ENCODE measurements at regions not wholly inside any gene's neighbourhood (a gene's known extent, or its start where the extent isn't known, plus 50 kb on each side); places are given as distances from the start of the nearest gene placed in this dataset.
A peak's percentile ranks its signal among the peaks of the same experiment; 100 is the strongest.

DNA sequence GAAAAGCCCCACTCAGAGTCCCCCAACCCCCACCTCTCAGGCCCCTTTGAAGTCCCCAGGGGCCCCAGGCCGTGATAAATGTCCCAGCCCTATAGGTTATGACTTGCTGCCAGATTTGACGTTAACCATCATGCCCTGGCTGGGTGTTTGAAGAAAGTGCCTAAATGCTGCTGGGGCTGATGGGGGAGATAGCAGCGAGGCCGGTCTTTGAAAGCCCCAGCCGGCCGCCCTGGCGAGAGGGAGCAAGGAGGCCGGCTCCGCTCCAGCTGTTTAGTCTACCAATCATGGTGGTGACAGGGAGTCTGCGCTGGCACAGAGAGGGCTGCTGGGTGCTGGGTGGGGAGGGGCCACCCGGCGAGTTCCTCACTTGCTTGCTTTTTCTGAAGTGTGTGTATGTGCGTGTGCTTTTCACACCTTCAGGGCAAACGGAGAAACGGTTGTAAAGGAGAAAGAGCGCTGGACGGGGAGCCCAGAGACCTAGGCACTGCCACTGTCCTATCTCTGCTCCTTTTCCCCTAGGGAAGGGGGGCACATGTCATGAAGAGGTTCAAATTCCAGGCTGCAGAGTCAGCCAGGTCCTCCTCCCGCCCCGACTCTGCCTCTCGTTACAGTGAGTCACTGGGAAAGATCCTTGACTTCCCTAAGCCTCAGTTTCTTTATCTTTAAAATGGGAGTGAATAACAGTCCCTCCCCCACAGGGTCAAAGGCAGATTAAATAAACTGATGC is 126.1 kb upstream of the HAND1 start:
- Histone ChIP-seq H4K91ac (replicated peaks; ENCODE audit: insufficient read length, low read length) (no peak overlapping the region), H4K8ac (ENCODE audit: extremely low read depth, insufficient read depth, low read length) (no peak overlapping the region), H2BK12ac (ENCODE audit: low read depth, low read length) (no peak overlapping the region), H2BK120ac (replicated peaks; ENCODE audit: low read depth, low read length) (no peak overlapping the region), H3K18ac (ENCODE audit: extremely low read depth, low read length) (no peak overlapping the region), H3K56ac (replicated peaks; ENCODE audit: insufficient read length, low read depth, low read length) (no peak overlapping the region), H3K4ac (replicated peaks; ENCODE audit: insufficient read length, low read depth, low read length) (no peak overlapping the region), H3K9ac (replicated peaks in 1 of 4; ENCODE audit: extremely low read depth in 1 of 4, low read depth in 3 of 4, low read length in 3 of 4) (0 out of 7 replicates have a peak overlapping the region, but pooled peaks of 1 of the 4 experiments have one; percentile 4), H3K23me2 (ENCODE audit: low read depth, low read length) (no peaks in the 10 kb centered on the region), H3K14ac (ENCODE audit: insufficient read length) (no peak overlapping the region), H3K9me3 (ENCODE audit: insufficient read depth in 2 of 2, low read depth in 1 of 2, low read length in 1 of 2) (no peaks in the 10 kb centered on the region), H3K79me2 (ENCODE audit: control insufficient read depth in 1 of 2, insufficient read depth in 2 of 2, low read length in 2 of 2) (no peaks in the 10 kb centered on the region), H3K4me3 (ENCODE audit: extremely low read depth in 1 of 4, insufficient read depth in 2 of 4, low read depth in 3 of 4, low read length in 4 of 4) (peak overlapping the region in 1 of 4 experiments; percentile 37; a peak in 1 of 8 replicates), H2AFZ (ENCODE audit: low read length) (0 out of 2 replicates have a peak overlapping the region, but pooled peaks have one; percentile 6), H4K5ac (ENCODE audit: insufficient read length, low read depth, low read length) (no peak overlapping the region), H3K27ac (ENCODE audit: low read depth, low read length) (no peak overlapping the region), H3K4me1 (replicated peaks in 1 of 4; ENCODE audit: control insufficient read depth in 3 of 4, insufficient read depth in 4 of 4, low read length in 3 of 4) (peaks cover 2 to 7% (median 5%) of the 10 kb centered on the region in 4 experiments; a peak in 4 of 7 replicates), H2AK5ac (ENCODE audit: low read depth, low read length) (no peak overlapping the region), H3K79me1 (ENCODE audit: low read depth, low read length) (no peaks in the 10 kb centered on the region), H4K20me1 (replicated peaks in 1 of 2; ENCODE audit: control insufficient read depth in 1 of 2, insufficient read depth in 2 of 2, low read length in 2 of 2) (no peaks in the 10 kb centered on the region), H3K4me2 (ENCODE audit: insufficient read depth in 1 of 2, low read depth in 2 of 2, low read length in 2 of 2) (peak overlapping the region; percentile 39 to 63; a peak in 3 of 4 replicates), H3K36me3 (ENCODE audit: control insufficient read depth in 2 of 4, insufficient read depth in 4 of 4, low read length in 3 of 4) (no peaks in the 10 kb centered on the region), H3K27me3 (replicated peaks in 1 of 4; ENCODE audit: control insufficient read depth in 3 of 4, extremely low read depth in 1 of 4, insufficient read depth in 3 of 4, low read length in 3 of 4) (peaks cover 0 to 14% (median 12%) of the 10 kb centered on the region in 4 experiments; a peak in 5 of 7 replicates), H2BK15ac (ENCODE audit: low read length) (no peak overlapping the region), H2BK5ac (ENCODE audit: low read depth, low read length) (no peak overlapping the region), H2BK20ac (ENCODE audit: low read length) (no peak overlapping the region), H3K23ac (ENCODE audit: insufficient read length) (no peak overlapping the region)
- TF ChIP-seq, protein P1, sequence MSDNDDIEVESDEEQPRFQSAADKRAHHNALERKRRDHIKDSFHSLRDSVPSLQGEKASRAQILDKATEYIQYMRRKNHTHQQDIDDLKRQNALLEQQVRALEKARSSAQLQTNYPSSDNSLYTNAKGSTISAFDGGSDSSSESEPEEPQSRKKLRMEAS (IDR thresholded peaks at IDR 0.05) = no peak
- TF ChIP-seq POU5F1 (IDR thresholded peaks at IDR 0.05; ENCODE audit: low read depth, low read length) (no peak), KDM1A (IDR thresholded peaks at IDR 0.05; ENCODE audit: borderline replicate concordance, low read length) (peak; percentile 92; the same call in 1 of the 2 replicates), KDM4A (IDR thresholded peaks at IDR 0.05; ENCODE audit: low read depth, low read length, severe bottlenecking) (peak; percentile 25)
- POLR2A ChIA-PET (ENCODE audit: partially characterized antibody) = no interaction called here
- WGBS, 2 experiments (ENCODE audit: extremely low coverage in 1 of 2, insufficient coverage in 1 of 2, insufficient read length in 1 of 2, insufficient replicate concordance in 2 of 2, low coverage in 1 of 2, low lambda C conversion rate in 2 of 2, missing lambda C conversion rate in 1 of 2) = 28% methylated on average over 16 of the region's 20 CpGs; no CpG with 5 or more reads in 1 of the 2 experiments
- no peak for FAIRE-seq
- CTCF ChIA-PET (ENCODE audit: partially characterized antibody) = interaction anchor here (0.6 to 2.2 kb wide), 8 partner anchors 42 to 197 kb away, joined by 3 to 12 read pairs (median 4); no protein-coding TSS in a partner anchor
- DNase-seq (ENCODE audit: low read depth in 1 of 2, low spot score in 2 of 2) = peak in 1 of 2 experiments; percentile 57
